ENCODE measurements at regions not wholly inside any gene's neighbourhood (a gene's known extent, or its start where the extent isn't known, plus 50 kb on each side); places are given as distances from the start of the nearest gene placed in this dataset.
"Not testable (repeated sequence)": the region's sequence is repeated elsewhere in the genome, so short reads cannot be mapped to it uniquely, and the experiment has no call there.

DNA sequence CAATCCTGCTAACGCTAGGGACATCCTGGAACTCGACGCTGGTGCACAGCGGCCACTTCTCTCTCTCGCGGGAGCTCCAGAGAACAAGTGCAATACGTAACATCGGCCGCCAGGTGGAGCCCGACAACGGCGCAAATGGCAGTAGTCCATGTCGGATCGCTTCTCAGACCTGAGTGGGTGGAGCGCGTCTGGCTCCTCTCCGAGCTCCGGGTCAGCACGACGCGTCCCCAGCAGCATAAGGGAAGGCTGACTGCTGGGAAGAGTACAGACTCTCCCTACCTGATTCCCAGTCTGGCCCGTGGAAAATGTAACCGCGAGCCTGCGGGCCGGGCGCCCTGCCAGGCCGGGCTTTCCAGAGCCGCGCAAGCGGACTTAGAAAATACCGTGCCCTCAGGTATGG, 1725.8 kb downstream of the SPATA31A7 start:
- TF ChIP-seq, protein P1, sequence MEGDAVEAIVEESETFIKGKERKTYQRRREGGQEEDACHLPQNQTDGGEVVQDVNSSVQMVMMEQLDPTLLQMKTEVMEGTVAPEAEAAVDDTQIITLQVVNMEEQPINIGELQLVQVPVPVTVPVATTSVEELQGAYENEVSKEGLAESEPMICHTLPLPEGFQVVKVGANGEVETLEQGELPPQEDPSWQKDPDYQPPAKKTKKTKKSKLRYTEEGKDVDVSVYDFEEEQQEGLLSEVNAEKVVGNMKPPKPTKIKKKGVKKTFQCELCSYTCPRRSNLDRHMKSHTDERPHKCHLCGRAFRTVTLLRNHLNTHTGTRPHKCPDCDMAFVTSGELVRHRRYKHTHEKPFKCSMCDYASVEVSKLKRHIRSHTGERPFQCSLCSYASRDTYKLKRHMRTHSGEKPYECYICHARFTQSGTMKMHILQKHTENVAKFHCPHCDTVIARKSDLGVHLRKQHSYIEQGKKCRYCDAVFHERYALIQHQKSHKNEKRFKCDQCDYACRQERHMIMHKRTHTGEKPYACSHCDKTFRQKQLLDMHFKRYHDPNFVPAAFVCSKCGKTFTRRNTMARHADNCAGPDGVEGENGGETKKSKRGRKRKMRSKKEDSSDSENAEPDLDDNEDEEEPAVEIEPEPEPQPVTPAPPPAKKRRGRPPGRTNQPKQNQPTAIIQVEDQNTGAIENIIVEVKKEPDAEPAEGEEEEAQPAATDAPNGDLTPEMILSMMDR (IDR thresholded peaks at IDR 0.05; ENCODE audit: poor library complexity) = not testable (repeated sequence)
- not testable (repeated sequence) for TF ChIP-seq EZH2 (IDR thresholded peaks at IDR 0.05; ENCODE audit: borderline replicate concordance)
